ENCODE measurements at regions not wholly inside any gene's neighbourhood (a gene's known extent, or its start where the extent isn't known, plus 50 kb on each side); places are given as distances from the start of the nearest gene placed in this dataset.

GRCh38 chr6:11388983-11389944 lies 148.3 kb upstream of the TMEM170B start:
- no peaks in the 10 kb centered on the region for H3K9me3 Mint-ChIP-seq
- ATAC-seq = no peak

GRCh38 chr6:11387707-11388430 lies 149.7 kb upstream of the TMEM170B start:
- DNase-seq (ENCODE audit: low spot score) (no peak), ATAC-seq (no peak)
- peaks cover 0 to 2% of the 10 kb centered on the region in 2 donors for H3K27me3 Mint-ChIP-seq
- no peak overlapping the region for H3K27ac Mint-ChIP-seq
- no peaks in the 10 kb centered on the region for H3K36me3 Mint-ChIP-seq
- peaks cover 6 to 19% of the 10 kb centered on the region in 2 donors for H3K4me1 Mint-ChIP-seq (ENCODE audit: low read depth in 2 of 2)
- H3K4me3 Mint-ChIP-seq = no peak overlapping the region
- H3K9me3 Mint-ChIP-seq = no peaks in the 10 kb centered on the region

More at GRCh38 chr6:11388983-11389944, 148.3 kb upstream of the TMEM170B start:
- no peaks in the 10 kb centered on the region for H3K36me3 Mint-ChIP-seq
- H3K4me3 Mint-ChIP-seq = no peak overlapping the region
- peaks cover 0 to 2% of the 10 kb centered on the region in 2 donors for H3K27me3 Mint-ChIP-seq
- DNase-seq (ENCODE audit: low spot score) = no peak
- H3K4me1 Mint-ChIP-seq (ENCODE audit: low read depth in 2 of 2) = peaks cover 6 to 17% of the 10 kb centered on the region in 2 donors
- H3K27ac Mint-ChIP-seq = no peak overlapping the region

- ATAC-seq (no peak), DNase-seq (ENCODE audit: low spot score) (no peak)
- Mint-ChIP-seq H3K27me3 (peaks cover 0 to 2% of the 10 kb centered on the region in 2 donors), H3K27ac (peak overlapping the region in 1 of 2 donors; percentile 8), H3K9me3 (no peaks in the 10 kb centered on the region), H3K4me1 (ENCODE audit: low read depth in 2 of 2) (peaks cover 13 to 24% of the 10 kb centered on the region in 2 donors), H3K4me3 (peak overlapping the region; percentile 23), H3K36me3 (no peaks in the 10 kb centered on the region)
These were observed 150.8 kb upstream of the TMEM170B start for GRCh38 chr6:11386726-11387125.

- no peaks in the 10 kb centered on the region for H3K9me3 Mint-ChIP-seq
- H3K4me3 Mint-ChIP-seq = peak overlapping the region; percentile 23
- peaks cover 16 to 28% of the 10 kb centered on the region in 2 donors for H3K4me1 Mint-ChIP-seq (ENCODE audit: low read depth in 2 of 2)
- peaks cover 0 to 2% of the 10 kb centered on the region in 2 donors for H3K27me3 Mint-ChIP-seq
- no peaks in the 10 kb centered on the region for H3K36me3 Mint-ChIP-seq
- DNase-seq (ENCODE audit: low spot score) (no peak), ATAC-seq (no peak)
- H3K27ac Mint-ChIP-seq = peak overlapping the region in 1 of 2 donors; percentile 8
These were observed 151.2 kb upstream of the TMEM170B start for GRCh38 chr6:11386323-11386722.

GRCh38 chr6:11384531-11385309 lies 152.3 kb upstream of the NEDD9 start:
- Mint-ChIP-seq H3K27ac (peak overlapping the region in 1 of 2 donors; percentile 17), H3K36me3 (peaks cover 5% of the 10 kb centered on the region), H3K27me3 (no peaks in the 10 kb centered on the region), H3K9me3 (no peaks in the 10 kb centered on the region), H3K4me1 (ENCODE audit: low read depth in 2 of 2) (peaks cover 32 to 43% of the 10 kb centered on the region in 2 donors), H3K4me3 (no peak overlapping the region)
- DNase-seq (ENCODE audit: low spot score) (no peak), ATAC-seq (no peak)

GRCh38 chr6:11381801-11382513 lies 149.5 kb upstream of the NEDD9 start:
- Mint-ChIP-seq H3K4me3 (peak overlapping the region; percentile 97), H3K27ac (peak overlapping the region; percentile 89), H3K27me3 (no peaks in the 10 kb centered on the region), H3K4me1 (ENCODE audit: low read depth in 2 of 2) (peaks cover 44 to 55% of the 10 kb centered on the region in 2 donors), H3K9me3 (peaks cover 2% of the 10 kb centered on the region), H3K36me3 (peaks cover 18% of the 10 kb centered on the region)
- ATAC-seq (peak; percentile 94 to 96), DNase-seq (ENCODE audit: low spot score) (peak; percentile 79)

- no peaks in the 10 kb centered on the region for H3K27me3 Mint-ChIP-seq
- peaks cover 46 to 51% of the 10 kb centered on the region in 2 donors for H3K4me1 Mint-ChIP-seq (ENCODE audit: low read depth in 2 of 2)
- peaks cover 4% of the 10 kb centered on the region for H3K9me3 Mint-ChIP-seq
- peak overlapping the region; percentile 97 for H3K4me3 Mint-ChIP-seq
- peaks cover 22% of the 10 kb centered on the region for H3K36me3 Mint-ChIP-seq
- peak overlapping the region; percentile 89 for H3K27ac Mint-ChIP-seq
- DNase-seq (ENCODE audit: low spot score) = peak; percentile 62
- ATAC-seq = no peak
These were observed 148.7 kb upstream of the NEDD9 start for GRCh38 chr6:11380969-11381744.

- H3K4me1 Mint-ChIP-seq (ENCODE audit: low read depth in 2 of 2) = peaks cover 50 to 56% of the 10 kb centered on the region in 2 donors
These were observed 148.1 kb upstream of the NEDD9 start for GRCh38 chr6:11380549-11380948.

GRCh38 chr6:11379805-11380204 lies 147.3 kb upstream of the NEDD9 start:
- H3K36me3 Mint-ChIP-seq = peaks cover 26% of the 10 kb centered on the region

More at GRCh38 chr6:11380549-11380948, 148.1 kb upstream of the NEDD9 start:
- Mint-ChIP-seq H3K4me3 (peak overlapping the region; percentile 97), H3K27me3 (no peaks in the 10 kb centered on the region), H3K36me3 (peaks cover 26% of the 10 kb centered on the region), H3K9me3 (peaks cover 6% of the 10 kb centered on the region), H3K27ac (peak overlapping the region; percentile 89)
- DNase-seq (ENCODE audit: low spot score) = no peak
- no peak for ATAC-seq

GRCh38 chr6:11378639-11379038 lies 146.2 kb upstream of the NEDD9 start:
- no peak overlapping the region for H3K27ac Mint-ChIP-seq
- peaks cover 26% of the 10 kb centered on the region for H3K36me3 Mint-ChIP-seq
- DNase-seq (ENCODE audit: low spot score) = no peak
- peaks cover 6% of the 10 kb centered on the region for H3K9me3 Mint-ChIP-seq
- peaks cover 67 to 74% of the 10 kb centered on the region in 2 donors for H3K4me1 Mint-ChIP-seq (ENCODE audit: low read depth in 2 of 2)
- H3K27me3 Mint-ChIP-seq = no peaks in the 10 kb centered on the region
- no peak for ATAC-seq
- no peak overlapping the region for H3K4me3 Mint-ChIP-seq

More at GRCh38 chr6:11379805-11380204, 147.3 kb upstream of the NEDD9 start:
- H3K9me3 Mint-ChIP-seq = peaks cover 6% of the 10 kb centered on the region
- H3K27ac Mint-ChIP-seq = peak overlapping the region; percentile 86 to 89
- ATAC-seq = no peak
- H3K4me1 Mint-ChIP-seq (ENCODE audit: low read depth in 2 of 2) = peaks cover 57 to 63% of the 10 kb centered on the region in 2 donors
- peak overlapping the region; percentile 97 for H3K4me3 Mint-ChIP-seq
- no peak for DNase-seq (ENCODE audit: low spot score)
- H3K27me3 Mint-ChIP-seq = no peaks in the 10 kb centered on the region

GRCh38 chr6:11374036-11375010 lies 141.9 kb upstream of the NEDD9 start:
- ATAC-seq (peak; percentile 31 to 40), DNase-seq (ENCODE audit: low spot score) (no peak)
- no peaks in the 10 kb centered on the region for H3K27me3 Mint-ChIP-seq
- H3K27ac Mint-ChIP-seq = peak overlapping the region; percentile 23 to 82
- H3K9me3 Mint-ChIP-seq = peaks cover 6% of the 10 kb centered on the region
- H3K4me3 Mint-ChIP-seq = peak overlapping the region; percentile 62
- peaks cover 49 to 67% of the 10 kb centered on the region in 2 donors for H3K4me1 Mint-ChIP-seq (ENCODE audit: low read depth in 2 of 2)
- H3K36me3 Mint-ChIP-seq = peaks cover 28% of the 10 kb centered on the region
